Ishikawa (cell line): ENCODE measurements at regions not wholly inside any gene's neighbourhood (a gene's known extent, or its start where the extent isn't known, plus 50 kb on each side); places are given as distances from the start of the nearest gene placed in this dataset.

Experiments used
- CEBPB ChIP-seq: IDR thresholded peaks from 2 replicates; pipeline ENCODE4 v1.6.1; 2012
- CREB1 ChIP-seq: IDR thresholded peaks from 2 replicates; pipeline ENCODE4 v1.6.1; 2012; ENCODE audit warnings: low read depth
- EP300 ChIP-seq: IDR thresholded peaks from 2 replicates; pipeline ENCODE4 v1.6.1; 2012; ENCODE audit warnings: borderline replicate concordance
- FOXM1 ChIP-seq: IDR thresholded peaks from 2 replicates; pipeline ENCODE4 v1.6.1; 2012; ENCODE audit warnings: low read depth, borderline replicate concordance
- RAD21 ChIP-seq: IDR thresholded peaks from 2 replicates; pipeline ENCODE4 v1.6.1; 2012; ENCODE audit warnings: low read depth
- TAF1 ChIP-seq: IDR thresholded peaks from 2 replicates; pipeline ENCODE4 v1.6.1; 2012; ENCODE audit warnings: low read depth, mild to moderate bottlenecking
- TCF12 ChIP-seq: IDR thresholded peaks from 2 replicates; pipeline ENCODE4 v1.6.1; 2012; ENCODE audit warnings: low read depth
- YY1 ChIP-seq: IDR thresholded peaks from 2 replicates; pipeline ENCODE4 v1.6.1; 2012; ENCODE audit warnings: low read depth
- ZBTB7A ChIP-seq: IDR thresholded peaks from 2 replicates; pipeline ENCODE4 v1.6.1; 2012; ENCODE audit warnings: low read depth
- TF ChIP-seq, protein P1 (sequence below): IDR thresholded peaks from 2 replicates; pipeline ENCODE4 v1.6.1; 2012
- TF ChIP-seq, protein P2 (sequence below): IDR thresholded peaks from 2 replicates; pipeline ENCODE4 v1.6.1; 2012
- TF ChIP-seq, protein P3 (sequence below): IDR thresholded peaks from 2 replicates; pipeline ENCODE4 v1.6.1; 2012; ENCODE audit warnings: low read depth, mild to moderate bottlenecking

DNA sequence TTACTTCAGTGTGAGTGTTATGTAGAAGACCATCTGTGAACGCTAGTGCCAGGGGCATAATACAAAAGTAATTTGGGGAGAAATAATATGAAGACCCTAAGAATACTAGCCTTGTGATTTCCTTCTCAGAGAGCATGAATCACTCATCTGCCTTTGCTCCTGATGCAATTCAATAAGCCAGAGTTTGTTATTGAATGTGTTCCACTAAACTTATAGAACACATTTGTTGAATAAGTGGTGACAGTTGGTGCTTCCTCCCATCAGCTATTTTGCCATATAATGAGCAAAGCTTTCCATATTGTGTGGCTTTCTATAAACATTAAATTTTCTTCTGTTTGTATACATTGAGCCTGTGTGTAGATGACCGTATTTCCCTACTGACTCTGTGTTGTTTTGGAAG, 136.4 kb upstream of the QRFPR start:
- TF ChIP-seq CREB1 (no peak), TAF1 (no peak), TCF12 (no peak), EP300 (no peak), FOXM1 (no peak), RAD21 (no peak), YY1 (no peak), CEBPB (no peak), ZBTB7A (no peak)
- TF ChIP-seq, protein P1, sequence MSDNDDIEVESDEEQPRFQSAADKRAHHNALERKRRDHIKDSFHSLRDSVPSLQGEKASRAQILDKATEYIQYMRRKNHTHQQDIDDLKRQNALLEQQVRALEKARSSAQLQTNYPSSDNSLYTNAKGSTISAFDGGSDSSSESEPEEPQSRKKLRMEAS, result no peak
- TF ChIP-seq, protein P2, sequence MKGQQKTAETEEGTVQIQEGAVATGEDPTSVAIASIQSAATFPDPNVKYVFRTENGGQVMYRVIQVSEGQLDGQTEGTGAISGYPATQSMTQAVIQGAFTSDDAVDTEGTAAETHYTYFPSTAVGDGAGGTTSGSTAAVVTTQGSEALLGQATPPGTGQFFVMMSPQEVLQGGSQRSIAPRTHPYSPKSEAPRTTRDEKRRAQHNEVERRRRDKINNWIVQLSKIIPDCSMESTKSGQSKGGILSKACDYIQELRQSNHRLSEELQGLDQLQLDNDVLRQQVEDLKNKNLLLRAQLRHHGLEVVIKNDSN, result no peak
- TF ChIP-seq, protein P3, sequence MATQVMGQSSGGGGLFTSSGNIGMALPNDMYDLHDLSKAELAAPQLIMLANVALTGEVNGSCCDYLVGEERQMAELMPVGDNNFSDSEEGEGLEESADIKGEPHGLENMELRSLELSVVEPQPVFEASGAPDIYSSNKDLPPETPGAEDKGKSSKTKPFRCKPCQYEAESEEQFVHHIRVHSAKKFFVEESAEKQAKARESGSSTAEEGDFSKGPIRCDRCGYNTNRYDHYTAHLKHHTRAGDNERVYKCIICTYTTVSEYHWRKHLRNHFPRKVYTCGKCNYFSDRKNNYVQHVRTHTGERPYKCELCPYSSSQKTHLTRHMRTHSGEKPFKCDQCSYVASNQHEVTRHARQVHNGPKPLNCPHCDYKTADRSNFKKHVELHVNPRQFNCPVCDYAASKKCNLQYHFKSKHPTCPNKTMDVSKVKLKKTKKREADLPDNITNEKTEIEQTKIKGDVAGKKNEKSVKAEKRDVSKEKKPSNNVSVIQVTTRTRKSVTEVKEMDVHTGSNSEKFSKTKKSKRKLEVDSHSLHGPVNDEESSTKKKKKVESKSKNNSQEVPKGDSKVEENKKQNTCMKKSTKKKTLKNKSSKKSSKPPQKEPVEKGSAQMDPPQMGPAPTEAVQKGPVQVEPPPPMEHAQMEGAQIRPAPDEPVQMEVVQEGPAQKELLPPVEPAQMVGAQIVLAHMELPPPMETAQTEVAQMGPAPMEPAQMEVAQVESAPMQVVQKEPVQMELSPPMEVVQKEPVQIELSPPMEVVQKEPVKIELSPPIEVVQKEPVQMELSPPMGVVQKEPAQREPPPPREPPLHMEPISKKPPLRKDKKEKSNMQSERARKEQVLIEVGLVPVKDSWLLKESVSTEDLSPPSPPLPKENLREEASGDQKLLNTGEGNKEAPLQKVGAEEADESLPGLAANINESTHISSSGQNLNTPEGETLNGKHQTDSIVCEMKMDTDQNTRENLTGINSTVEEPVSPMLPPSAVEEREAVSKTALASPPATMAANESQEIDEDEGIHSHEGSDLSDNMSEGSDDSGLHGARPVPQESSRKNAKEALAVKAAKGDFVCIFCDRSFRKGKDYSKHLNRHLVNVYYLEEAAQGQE, result no peak
